GM18867 (cell line): ENCODE measurements at regions not wholly inside any gene's neighbourhood (a gene's known extent, or its start where the extent isn't known, plus 50 kb on each side); places are given as distances from the start of the nearest gene placed in this dataset.

ENCODE experiments used
- ATAC-seq: cut with Tn5 transposase; IDR thresholded peaks from one replicate; pipeline ENCODE4 v1.9.1; 2021; ENCODE audit warnings: mild to moderate bottlenecking, moderate library complexity; ENCODE audit not compliant: unreplicated experiment

DNA sequence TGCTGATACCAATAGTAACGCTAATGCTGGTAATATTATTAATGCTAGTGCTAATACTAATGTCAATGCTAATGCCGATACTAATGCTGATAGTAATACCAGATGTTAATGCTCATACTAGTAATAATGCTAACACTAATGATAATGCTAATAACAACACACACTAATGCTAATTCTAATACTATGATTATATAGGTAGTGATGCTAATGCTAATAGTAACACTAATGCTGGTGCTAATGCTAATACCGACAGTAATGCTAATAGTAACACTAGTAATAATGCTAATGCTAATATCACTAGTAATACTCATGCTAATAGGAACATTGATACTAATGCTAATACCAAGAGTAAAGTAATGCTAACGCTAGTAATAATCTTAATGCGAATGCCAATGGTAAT is 406.4 kb upstream of the RNF32 start:
- ATAC-seq = no peak

DNA sequence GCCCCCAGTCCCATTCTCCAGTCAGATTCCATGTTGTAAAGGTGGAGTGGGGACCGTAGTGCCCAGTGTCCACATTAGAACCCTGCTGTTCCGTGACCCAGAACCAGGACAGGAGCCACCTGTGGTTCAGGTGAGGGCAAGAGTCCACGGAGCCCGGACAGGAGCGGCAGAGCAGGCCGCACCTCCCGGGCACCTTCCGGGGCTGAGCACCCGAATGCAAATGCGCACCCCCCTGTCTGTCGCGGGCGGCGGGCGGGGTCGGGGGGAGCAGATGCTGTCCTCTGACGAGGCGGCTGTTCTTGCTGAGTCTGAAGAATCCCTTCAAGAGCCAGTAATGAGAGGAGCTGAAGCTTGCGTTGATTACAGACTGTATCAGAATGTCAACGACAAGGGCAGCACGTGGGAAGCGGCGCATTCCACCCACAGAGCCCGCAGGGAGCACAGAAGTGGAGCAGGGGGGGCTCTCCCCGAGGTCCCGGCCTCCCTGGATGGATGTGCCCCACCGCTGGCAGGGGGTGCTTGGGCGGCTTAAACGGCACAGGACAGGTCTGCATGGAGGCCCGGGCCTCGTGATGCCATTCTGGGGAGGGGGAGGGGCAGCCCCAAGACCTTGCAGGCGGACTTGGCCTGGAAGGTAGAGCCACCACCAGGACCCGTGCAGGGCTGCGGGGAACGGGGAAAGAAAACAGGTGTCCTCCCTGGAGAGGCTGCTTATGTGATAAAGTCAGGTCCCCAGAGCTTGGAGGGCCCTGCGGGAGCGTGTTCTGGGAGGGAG is 407.5 kb upstream of the RNF32 start:
- no peak for ATAC-seq

DNA sequence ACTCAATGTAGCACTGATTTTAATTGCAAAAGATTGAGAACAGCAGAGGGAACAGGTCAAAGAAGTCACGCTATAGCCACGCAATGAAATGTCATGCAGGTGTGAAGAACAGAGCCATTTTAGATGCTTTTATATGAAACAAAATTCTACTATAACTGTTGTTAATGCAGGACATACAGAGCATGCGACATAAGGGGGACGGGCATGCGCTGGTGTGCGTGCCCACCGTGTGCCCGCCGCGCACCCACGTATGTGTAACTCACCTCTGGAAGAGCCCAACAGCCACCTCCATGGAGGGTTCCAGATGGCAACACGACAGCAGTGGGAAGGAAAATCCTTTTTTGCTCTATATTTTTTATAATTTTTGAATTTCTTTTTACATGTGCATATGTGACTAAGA is 410.0 kb upstream of the RNF32 start:
- ATAC-seq = no peak

DNA sequence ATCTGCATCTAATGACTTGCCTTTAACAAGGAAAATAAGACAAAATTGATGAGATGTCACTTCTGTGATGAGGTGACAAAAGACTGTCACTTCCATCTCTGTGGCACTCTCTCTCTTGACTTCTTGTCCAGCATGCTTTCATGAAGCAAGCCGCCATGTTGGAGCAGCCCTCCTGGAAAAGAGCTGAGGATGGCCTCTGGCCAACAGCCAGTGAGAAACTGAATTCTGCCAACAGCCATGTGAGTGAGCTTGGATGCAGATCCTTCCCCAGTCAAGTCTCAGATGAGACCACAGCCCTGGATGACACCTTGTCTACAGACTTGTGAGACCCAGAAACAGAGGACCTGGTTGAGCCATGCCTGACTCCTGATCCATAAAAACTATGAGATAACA is 412.6 kb upstream of the SHH start:
- no peak for ATAC-seq

DNA sequence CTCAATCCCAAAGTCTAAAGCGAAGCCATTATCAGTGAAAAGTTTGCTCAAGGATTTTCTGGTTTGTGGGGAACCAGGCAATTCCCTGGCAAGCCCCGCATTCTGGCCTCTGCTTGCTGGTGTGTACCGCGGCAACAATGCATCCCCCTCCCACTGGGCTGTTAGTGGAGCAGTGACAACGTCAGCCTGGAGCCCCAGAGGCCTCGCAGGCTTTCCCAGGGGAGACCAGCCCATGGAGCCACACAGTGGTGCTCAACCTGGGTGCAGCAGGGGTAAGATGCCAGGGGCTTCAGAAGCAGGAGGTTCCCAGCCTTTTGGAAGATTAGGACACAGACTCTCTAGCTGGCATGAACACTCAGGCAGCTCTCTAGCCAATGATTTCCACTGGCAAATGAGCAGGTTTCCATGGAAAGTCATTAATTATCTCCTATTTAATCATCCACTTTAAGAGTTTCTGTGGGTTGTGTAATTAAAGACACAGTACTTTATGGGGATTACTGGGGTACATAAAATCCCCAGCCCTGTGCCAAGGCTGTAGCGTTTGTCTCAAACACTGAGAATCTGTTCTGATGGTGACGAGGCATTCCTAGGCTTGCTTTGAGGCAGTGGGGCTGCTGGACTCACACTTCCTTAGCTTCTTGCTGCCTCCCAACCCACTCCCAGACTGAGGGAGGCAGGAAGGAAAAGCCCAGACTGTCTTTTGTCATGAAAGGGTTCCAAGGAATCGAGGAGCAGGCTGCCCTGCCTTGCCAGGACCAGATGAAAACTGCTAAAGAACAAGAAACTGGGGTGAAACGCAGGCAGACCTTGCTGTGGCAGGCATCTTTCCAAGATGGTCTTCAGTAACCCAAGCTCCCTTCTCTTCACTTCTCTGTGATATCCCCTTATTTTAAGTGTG is 411.9 kb upstream of the SHH start:
- no peak for ATAC-seq

DNA sequence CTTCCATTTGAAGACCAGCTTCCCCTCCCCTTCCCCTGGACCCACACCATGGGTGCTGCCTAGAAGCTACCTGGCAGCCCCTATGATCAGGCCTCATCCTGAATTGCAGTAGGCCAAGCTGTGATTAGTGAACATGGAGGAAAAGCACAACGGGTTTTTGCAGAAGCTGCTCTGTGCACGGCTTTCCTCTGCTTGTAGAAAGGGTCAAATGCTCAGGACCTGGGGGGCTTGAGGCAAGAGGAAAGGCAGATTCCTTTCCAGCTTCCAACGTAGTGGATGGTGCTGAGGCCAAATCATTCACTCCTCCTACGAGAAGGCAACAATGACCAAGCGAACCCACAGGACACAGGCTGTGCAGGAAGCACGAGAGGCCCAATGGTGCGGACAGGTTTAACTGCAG is 410.3 kb upstream of the SHH start:
- ATAC-seq = no peak

DNA sequence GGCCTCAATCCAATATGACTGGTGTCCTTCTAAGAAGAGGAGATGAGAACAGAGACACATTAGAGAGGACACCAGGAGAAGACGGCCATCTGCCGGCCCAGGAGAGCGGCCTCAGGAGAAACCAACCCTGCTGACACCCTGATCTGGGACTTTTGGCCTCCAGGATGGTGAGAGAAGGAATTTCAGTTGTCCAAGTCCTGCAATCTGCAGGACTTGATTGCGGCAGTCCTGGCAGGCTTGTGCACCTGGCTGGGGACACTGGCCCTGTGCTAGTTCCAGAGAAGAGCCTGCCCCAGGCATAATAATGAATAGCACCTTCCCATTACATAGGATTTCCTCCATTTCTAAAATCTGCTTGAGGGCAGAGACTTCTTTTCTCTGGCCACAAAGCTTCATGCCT is 409.9 kb upstream of the SHH start:
- no peak for ATAC-seq

DNA sequence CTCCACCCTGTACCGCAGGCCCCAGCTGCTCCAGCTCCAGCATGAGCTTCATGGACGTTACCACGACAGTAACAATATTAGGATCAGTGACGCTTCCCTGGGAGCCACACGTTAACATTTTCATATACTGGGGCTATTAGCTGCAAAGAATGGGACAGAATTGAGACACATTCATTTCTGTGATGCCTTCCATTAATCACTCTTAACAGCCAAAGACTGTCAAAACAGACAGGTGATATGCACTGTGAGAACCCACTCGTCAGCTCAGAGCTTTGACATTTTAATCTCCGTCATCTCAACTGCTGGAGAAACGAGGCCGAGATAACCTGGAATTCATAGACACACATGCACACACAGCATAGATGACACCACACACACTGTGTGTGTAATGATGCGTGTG is 408.4 kb upstream of the SHH start:
- ATAC-seq = no peak

DNA sequence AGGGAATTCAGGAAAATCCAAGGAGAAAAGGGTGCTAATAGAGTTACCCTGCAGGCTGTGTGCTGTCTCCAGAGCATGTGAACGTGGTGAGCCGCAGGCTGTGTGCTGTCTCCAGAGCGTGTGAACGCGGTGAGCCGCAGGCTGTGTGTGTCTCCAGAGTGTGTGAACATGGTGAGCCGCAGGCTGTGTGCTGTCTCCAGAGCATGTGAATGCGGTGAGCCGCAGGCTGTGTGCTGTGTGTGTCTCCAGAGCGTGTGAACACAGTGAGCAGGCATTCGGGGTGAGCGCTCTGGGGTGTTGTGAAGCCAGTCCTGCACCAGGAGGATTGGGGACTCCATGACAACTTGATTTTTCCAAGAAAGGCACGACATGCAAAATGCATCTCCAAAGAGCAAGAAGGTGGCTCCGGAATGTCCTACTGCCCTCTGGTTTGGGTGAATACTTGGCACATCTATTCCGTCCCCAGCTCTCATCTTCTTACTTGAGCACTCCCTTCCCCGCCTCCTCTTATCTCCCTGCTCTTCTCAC is 407.9 kb upstream of the SHH start:
- peak; percentile 59 for ATAC-seq

DNA sequence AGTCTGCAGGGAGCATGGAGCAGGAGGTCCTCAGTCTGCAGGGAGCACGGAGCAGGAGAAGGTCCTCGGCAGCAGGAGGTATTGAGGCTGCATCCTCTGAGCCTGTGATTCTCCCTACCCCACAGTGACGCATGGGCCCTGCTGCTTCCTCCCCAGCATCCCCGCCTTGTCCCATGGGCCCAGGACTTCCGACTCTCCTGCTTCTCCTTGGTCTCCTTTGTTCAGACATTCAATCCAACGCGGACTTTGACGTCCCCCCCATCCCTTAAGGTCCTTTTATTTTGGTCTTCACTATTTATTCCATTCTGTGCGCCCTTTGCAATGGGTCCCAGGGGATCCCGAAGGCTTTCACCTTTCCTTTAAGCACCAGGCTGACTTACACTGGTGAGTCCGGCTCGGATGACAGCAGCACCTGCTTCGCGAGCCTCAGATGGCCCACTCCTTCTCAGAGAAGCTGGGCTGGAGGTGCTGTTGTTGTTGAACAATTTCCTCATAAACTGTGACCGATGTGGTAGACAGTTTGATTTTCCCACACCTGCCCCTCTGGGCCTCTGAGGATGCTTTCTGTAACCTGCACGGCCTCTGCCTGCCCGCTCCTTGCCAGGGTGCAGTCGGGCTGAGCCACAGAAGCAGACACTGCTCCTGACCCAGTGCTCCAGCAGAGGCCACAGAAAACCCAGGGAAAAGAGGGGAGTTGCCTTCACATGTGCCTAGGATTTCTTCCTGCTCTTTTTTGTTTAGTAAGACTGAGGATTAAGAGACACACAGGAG is 407.2 kb upstream of the SHH start:
- peak; percentile 37 for ATAC-seq

DNA sequence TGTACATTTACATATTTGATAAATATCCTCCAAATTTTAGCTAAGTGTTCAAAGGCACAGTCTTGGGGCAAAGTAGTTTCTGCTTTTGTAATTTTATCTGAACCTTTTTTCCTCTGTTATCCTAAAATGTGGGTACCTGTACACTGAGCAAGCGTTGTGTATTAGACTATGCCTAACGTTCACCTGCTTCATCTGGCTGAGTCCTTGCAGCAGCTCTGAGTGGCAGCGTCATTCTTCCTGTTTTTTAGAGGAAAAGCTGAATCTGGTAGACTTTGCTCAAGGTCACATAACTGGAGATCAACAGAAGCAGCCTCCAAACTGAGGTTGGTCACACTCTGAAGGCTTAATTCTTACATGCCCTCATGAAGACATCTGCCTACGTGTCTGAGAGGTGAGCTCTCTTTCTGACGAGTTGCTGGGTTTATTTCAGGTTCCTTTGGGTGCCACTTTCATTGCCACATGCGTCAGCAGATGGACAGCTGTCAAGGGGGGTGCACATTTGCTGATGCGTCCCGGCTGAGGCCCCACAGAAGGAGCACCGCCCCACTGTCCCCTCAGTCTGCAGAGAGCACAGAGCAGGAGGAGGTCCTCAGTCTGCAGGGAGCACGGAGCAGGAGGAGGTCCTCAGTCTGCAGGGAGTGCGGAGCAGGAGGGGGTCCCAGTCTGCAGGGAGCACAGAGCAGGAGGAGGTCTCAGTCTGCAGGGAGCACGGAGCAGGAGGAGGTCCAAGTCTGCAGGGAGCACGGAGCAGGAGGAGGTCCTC is 406.5 kb upstream of the SHH start:
- ATAC-seq = no peak

DNA sequence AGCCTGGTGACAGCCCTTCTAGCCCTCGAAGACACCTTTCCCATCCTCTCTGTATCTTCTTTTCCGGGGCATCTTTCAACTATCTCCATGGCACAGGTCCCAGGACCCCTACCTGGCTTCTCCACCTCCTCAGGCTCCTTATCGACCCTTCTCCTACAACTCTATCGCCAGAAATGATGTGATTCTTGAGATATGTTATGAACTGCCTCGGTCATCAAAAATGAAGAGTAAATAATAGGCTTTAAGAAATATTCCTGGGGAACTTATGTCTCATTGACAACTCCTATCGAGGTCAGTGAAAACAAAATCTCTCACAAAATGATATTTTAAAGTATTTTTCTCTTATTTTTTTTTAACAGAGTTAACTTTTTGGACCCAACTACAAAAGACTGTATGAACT is 405.5 kb upstream of the SHH start:
- ATAC-seq = no peak

DNA sequence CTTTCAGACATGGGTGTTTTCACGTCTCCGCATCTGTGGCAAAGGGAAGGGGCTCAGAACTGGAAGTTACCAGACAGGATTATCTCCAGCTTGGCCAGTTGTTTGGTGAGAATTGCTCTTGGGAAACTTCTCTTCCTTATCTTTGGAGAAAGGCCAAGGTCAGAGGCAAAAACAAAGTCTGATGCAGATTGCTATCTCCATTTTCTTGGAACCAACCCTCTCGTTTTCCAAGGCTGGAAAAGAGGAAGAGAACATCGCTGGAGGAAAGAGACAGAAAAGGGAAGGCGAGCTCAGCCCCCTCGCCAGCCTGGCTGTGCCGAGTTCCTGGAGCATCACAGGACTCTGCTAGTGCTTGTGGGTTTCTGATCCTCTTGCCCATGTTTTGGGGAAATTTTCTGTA is 396.8 kb upstream of the SHH start:
- ATAC-seq = no peak

DNA sequence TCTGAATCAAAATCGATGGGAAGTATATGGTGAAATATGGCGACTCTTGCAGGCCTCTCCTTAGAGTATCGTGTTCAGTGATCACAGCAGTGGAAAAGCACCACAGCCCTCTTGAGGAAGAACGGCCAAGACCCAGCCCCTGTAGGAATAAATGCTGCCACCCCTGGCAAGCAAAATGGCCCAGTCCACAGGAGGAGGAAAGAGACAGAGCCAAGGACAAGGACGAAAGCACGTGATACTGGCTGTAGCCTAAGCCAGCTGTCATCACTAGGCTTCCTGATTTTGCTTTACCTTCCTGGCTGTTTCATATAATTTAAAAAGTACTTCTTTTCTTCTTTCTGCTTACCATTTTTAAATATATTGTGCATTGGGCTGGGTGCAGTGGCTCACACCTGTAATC is 395.0 kb upstream of the SHH start:
- ATAC-seq = no peak

DNA sequence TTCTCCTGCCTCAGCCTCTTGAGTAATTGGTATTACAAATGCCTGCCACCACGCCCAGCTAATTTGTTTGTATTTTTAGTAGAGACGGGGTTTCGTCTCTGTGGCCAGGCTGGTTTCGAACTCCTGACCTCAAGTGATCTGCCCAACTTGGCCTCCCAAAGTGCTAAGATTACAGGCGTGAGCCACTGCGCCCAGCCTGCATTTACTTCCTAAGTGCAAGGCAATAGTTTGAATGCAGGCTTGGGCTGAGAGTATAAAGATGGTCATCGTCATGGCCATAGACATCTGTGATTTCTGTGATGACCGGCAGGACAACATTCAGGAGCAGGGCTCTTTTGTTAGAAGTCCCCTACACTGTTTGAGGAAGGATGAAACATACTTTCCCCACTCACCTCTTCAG is 393.9 kb upstream of the SHH start:
- ATAC-seq = no peak

DNA sequence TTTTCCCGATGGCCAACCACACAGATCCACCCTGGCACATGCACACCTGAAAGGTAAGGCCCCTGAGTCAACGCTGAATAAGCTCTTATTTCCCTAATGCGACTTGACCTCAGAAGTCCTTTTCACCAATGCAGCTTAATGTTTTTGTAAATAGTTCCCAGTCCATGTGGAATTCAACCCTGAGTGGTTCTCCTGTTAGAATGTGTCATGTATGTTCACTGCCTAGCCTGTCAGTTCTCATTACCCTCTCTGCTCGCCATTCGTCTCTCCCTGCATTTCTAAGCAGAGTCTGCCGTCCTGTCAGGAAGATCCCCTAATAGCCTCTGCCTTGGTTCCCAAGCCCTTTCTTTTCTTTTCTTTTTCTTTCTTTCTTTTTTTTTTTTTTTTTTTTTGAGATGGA is 392.6 kb upstream of the SHH start:
- no peak for ATAC-seq

DNA sequence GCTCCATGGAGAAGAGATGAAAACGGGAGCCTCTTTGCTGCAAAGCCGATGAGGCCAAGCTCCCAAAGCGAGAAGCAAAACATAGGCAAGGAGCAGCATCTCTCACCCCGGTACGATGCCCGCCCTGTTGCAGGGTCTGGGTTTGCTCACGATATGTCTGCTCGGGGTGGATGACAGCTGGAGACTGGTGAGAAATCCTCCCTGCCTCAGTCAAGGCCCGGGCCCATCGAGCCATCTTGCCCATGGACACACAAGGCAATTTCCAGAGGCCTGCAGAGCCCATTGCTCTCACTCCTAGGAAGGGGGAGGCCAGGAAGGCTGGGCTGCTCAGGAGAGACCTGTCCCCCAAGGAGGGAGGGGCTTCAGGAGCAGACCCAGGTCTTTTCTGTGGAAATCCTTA is 391.7 kb upstream of the SHH start:
- no peak for ATAC-seq

DNA sequence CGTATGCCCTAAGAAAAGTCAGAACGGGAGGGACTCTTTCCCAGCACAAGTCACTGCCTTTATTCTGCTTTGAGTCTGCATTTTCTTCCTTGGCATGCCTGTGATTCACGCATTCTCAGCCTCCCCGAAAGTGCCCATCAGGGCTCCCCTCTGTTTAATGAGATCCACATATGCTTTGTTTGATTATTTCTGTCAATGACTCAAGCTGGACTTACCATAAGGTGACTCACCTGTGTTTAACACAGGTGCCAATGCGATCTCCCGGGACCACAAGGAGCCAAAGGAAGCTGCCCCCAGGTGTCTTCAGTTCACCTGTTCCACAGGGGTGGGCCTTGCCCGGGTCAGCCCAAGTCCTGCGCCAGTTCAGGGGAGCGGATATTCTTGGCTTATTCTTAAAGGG is 386.0 kb upstream of the SHH start:
- no peak for ATAC-seq

DNA sequence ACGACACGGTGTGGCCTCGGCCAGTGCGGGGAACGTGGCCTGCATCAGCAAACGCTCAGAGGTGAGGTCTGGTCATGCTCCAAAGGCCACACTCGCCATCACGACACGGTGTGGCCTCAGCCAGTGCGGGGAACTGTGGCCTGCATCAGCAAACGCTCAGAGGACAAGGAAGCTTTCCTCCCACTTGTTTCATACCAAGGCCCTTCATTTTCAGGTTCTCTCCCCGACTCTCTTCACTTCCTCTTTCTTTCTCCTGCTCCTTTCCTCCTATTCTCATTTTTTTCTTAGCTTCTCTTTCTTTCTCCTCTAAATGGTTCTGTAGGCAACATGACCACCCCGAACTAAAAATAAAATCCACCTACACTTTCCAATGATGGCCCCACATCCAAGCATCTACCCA is 384.4 kb upstream of the SHH start:
- ATAC-seq = peak; percentile 57

DNA sequence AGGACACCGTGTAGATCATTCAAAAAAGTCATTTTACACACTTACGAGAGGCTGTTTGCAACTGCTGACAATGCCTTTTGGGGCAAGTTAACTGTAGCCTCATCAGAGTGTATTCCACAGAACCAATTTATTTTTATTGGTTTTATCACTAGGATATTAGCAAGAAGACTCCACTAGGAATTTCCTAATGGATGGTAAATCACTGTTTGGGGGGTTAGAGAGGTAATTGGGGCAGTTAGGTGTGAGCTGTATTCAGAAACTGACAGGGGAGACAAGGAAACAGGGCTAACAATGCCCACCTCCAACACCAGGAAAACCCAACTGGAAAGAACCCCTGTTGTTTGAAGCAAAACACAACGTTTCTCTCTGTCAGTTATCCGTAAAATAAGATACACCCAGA is 383.0 kb upstream of the SHH start:
- ATAC-seq = no peak

DNA sequence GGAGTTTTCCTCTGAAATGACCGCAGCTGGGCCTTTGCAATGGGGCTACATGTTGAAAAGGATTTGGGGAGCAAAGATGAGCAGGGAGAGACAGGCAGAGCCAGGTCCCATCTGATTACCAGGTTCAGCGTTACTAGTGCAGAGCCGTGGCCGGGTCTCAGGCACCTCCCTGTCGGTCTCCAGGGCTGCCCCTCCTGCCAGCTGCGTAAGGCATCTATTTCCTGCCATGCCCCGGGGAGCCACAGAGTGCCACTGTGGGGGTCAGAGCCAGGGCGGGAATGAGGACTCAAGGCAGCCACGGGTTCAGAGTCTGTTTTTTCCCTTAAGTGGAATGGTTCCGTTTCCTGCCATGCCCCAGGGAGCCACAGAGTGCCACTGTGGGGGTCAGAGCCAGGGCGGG is 382.6 kb upstream of the SHH start:
- ATAC-seq = no peak
